DOHH2 (cell line): ENCODE measurements at regions not wholly inside any gene's neighbourhood (a gene's known extent, or its start where the extent isn't known, plus 50 kb on each side); places are given as distances from the start of the nearest gene placed in this dataset.

Source experiments
- CTCF ChIP-seq: fragments of 200-600 bp; sonication (generic); IDR thresholded peaks from one replicate; pipeline ENCODE4 v1.5.1; 2014; ENCODE audit warnings: antibody characterized with exemption, mild to moderate bottlenecking, low read depth, low read length; ENCODE audit not compliant: poor library complexity, severe bottlenecking
- EZH2phosphoT487 ChIP-seq: fragments of 200-600 bp; sonication (generic); IDR thresholded peaks from 2 replicates; pipeline ENCODE4 v1.6.1; 2017; ENCODE audit warnings: borderline replicate concordance, mild to moderate bottlenecking, antibody characterized with exemption, low read length, moderate library complexity, mixed read lengths

DNA sequence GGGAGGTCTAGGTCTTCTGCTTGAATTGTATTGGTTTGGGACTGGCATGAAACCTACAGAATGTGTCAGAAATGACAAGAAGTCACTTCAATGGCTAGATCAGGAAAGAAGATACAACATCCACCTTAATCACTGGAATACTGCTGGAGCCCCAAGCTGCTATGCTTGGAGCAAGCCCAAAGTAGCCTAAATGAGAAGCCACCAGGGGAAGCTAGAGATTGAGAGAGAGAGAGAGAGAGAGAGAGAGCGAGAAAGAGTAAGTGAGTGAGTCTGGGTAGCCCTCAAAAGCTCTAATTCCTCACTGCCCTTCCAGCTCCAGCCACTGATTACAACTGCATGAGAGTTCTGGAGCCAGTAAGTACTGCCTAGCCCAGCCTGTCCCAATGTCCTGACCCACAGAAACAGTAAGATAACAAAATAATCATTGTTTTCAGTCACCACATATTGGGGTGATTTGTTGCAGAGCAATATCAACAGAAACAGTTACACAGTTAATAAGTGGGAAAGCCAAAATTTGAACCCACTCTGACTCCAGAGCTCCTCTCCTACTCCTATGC is 529.2 kb upstream of the GOLIM4 start:
- TF ChIP-seq CTCF (no peak), EZH2phosphoT487 (no peak)
